IMR-90 (cell line): ENCODE measurements at regions not wholly inside any gene's neighbourhood (a gene's known extent, or its start where the extent isn't known, plus 50 kb on each side); places are given as distances from the start of the nearest gene placed in this dataset.

ENCODE experiments used
- ATAC-seq: fragments of 200-7000 bp; cut with Tn5 transposase; 2 replicates; pipeline ENCODE4 v1.9.1; 2020; ENCODE audit warnings: low read depth, mild to moderate bottlenecking, moderate library complexity
- BruUV-seq: library from RNA; stranded (reverse); fragments of 400-500 nt; replicated peaks from 2 replicates; lab custom pipeline; 2021; lab: Mats Ljungman, UMichigan
- CTCF ChIA-PET: fragments of 300-600 bp; formaldehyde crosslinking; extraction: SDS; loops from one replicate; lab custom pipeline; 2021; ENCODE audit warnings: antibody characterized with exemption; lab: Yijun Ruan, JAX
- POLR2A ChIA-PET: fragments of 300-600 bp; sonication (Branson Sonifier 250); formaldehyde crosslinking; loops from one replicate; lab custom pipeline; 2022; ENCODE audit warnings: antibody characterized with exemption; ENCODE audit not compliant: unreplicated experiment; lab: Charles Lee
- DNase-seq: peaks from one replicate; pipeline ENCODE4 v3.0.0; 2013
- H2AFZ ChIP-seq: replicated peaks from 2 replicates; pipeline ENCODE3; 2013; ENCODE audit warnings: low read length, mild to moderate bottlenecking; ENCODE audit not compliant: poor library complexity
- H2AK5ac ChIP-seq: 2 replicates; pipeline ENCODE4 v1.6.1; 2013; ENCODE audit warnings: low read depth, low read length, inconsistent platforms
- H2AK9ac ChIP-seq: replicated peaks from 2 replicates; pipeline ENCODE3; 2013; ENCODE audit warnings: mild to moderate bottlenecking, low read depth, low read length, moderate library complexity; ENCODE audit not compliant: poor library complexity
- H2BK120ac ChIP-seq: 2 replicates; pipeline ENCODE4 v1.6.1; 2013; ENCODE audit warnings: low read depth, low read length, inconsistent platforms
- H2BK15ac ChIP-seq: 3 replicates; pipeline ENCODE4 v1.6.1; 2013; ENCODE audit warnings: low read depth, low read length, inconsistent platforms
- H2BK20ac ChIP-seq: 2 replicates; pipeline ENCODE4 v1.6.1; 2013; ENCODE audit warnings: low read depth, mild to moderate bottlenecking, inconsistent platforms, low read length, moderate library complexity
- H2BK5ac ChIP-seq: 2 replicates; pipeline ENCODE4 v1.6.1; 2013; ENCODE audit warnings: mild to moderate bottlenecking, low read depth, low read length, inconsistent platforms; ENCODE audit not compliant: poor library complexity, severe bottlenecking
- H3K14ac ChIP-seq: replicated peaks from 2 replicates; pipeline ENCODE4 v1.6.1; 2013; ENCODE audit warnings: low read depth, low read length, inconsistent platforms
- H3K18ac ChIP-seq: 2 replicates; pipeline ENCODE4 v1.6.1; 2013; ENCODE audit warnings: low read depth, low read length, control low read depth
- H3K23ac ChIP-seq: 2 replicates; pipeline ENCODE4 v1.6.1; 2013; ENCODE audit warnings: low read depth, low read length, inconsistent platforms
- H3K27ac ChIP-seq: 2 replicates; pipeline ENCODE4 v1.5.1; 2013; ENCODE audit warnings: mild to moderate bottlenecking, control low read depth, low read length; ENCODE audit not compliant: insufficient read depth
- H3K27me3 ChIP-seq: 2 replicates; pipeline ENCODE4 v1.6.1; 2013; ENCODE audit warnings: low read length; ENCODE audit not compliant: control insufficient read depth, insufficient read depth
- H3K36me3 ChIP-seq: 2 replicates; pipeline ENCODE4 v1.6.1; 2013; ENCODE audit warnings: low read length, mixed read lengths; ENCODE audit not compliant: control insufficient read depth, insufficient read depth
- H3K4ac ChIP-seq: 2 replicates; pipeline ENCODE4 v1.6.1; 2013; ENCODE audit warnings: low read depth, low read length, inconsistent platforms
- H3K4me1 ChIP-seq: 2 replicates; pipeline ENCODE4 v1.6.1; 2013; ENCODE audit warnings: low read length, mixed read lengths; ENCODE audit not compliant: control insufficient read depth, insufficient read depth
- H3K4me2 ChIP-seq: 2 replicates; pipeline ENCODE4 v1.6.1; 2013; ENCODE audit warnings: low read depth, mild to moderate bottlenecking, control low read depth, low read length, moderate library complexity
- H3K4me3 ChIP-seq: 2 replicates; pipeline ENCODE4 v1.5.1; 2013; ENCODE audit warnings: low read depth, mild to moderate bottlenecking, control low read depth, low read length, moderate library complexity; ENCODE audit not compliant: insufficient read depth
- H3K56ac ChIP-seq: 2 replicates; pipeline ENCODE4 v1.6.1; 2013; ENCODE audit warnings: low read length, inconsistent platforms; ENCODE audit not compliant: insufficient read depth; ENCODE audit errors: extremely low read depth
- H3K79me1 ChIP-seq, 2 experiments: 2 replicates each; pipeline ENCODE4 v1.6.1; 2013; ENCODE audit warnings: low read length in 2 of 2, inconsistent platforms in 1 of 2, low read depth in 1 of 2
- H3K9ac ChIP-seq: 2 replicates; pipeline ENCODE4 v1.6.1; 2013; ENCODE audit warnings: low read depth, low read length, control low read depth
- H3K9me1 ChIP-seq: 2 replicates; pipeline ENCODE4 v1.6.1; 2013; ENCODE audit warnings: low read length, inconsistent platforms; ENCODE audit not compliant: insufficient read depth
- H3K9me3 ChIP-seq: 2 replicates; pipeline ENCODE4 v1.6.1; 2013; ENCODE audit warnings: low read length; ENCODE audit not compliant: control insufficient read depth, insufficient read depth
- H4K20me1 ChIP-seq: 2 replicates; pipeline ENCODE4 v1.6.1; 2013; ENCODE audit warnings: low read length, inconsistent platforms; ENCODE audit not compliant: insufficient read depth
- H4K5ac ChIP-seq: 2 replicates; pipeline ENCODE4 v1.6.1; 2013; ENCODE audit warnings: mild to moderate bottlenecking, low read depth, low read length, control low read depth
- H4K8ac ChIP-seq, 2 experiments: 2 replicates each; pipeline ENCODE4 v1.6.1; 2013; ENCODE audit warnings: low read depth in 2 of 2, low read length in 2 of 2, control low read depth in 1 of 2, inconsistent platforms in 1 of 2
- H4K91ac ChIP-seq: 2 replicates; pipeline ENCODE4 v1.6.1; 2013; ENCODE audit warnings: low read depth, low read length, inconsistent platforms; ENCODE audit not compliant: insufficient read depth
- CHD1 ChIP-seq: IDR thresholded peaks from 2 replicates; pipeline ENCODE4 v1.6.1; 2012; ENCODE audit warnings: low read depth, low read length, improper control_type of control experiment
- WGBS, 2 experiments: methylation state at CpG; one replicate each; pipeline versions ENCODE4 v1.1.5 to v1.1.7; 2013; ENCODE audit warnings: missing lambda C conversion rate in 2 of 2; ENCODE audit not compliant: insufficient read length in 1 of 2; ENCODE audit errors: extremely low coverage in 2 of 2; 5-methylcytosine and 5-hydroxymethylcytosine counted together
- dilution Hi-C: fragments of 300-500 bp; cut with HindIII; formaldehyde crosslinking; loops from one replicate; pipeline ENCODE4 v1.14.3; 2018; ENCODE audit warnings: low sequenced_read_pairs; ENCODE audit not compliant: unreplicated experiment
- in situ Hi-C: fragments of 300-500 bp; cut with MboI; formaldehyde crosslinking; loops from 3 replicates; pipeline ENCODE4 v1.14.3; 2019; ENCODE audit warnings: low sequenced_read_pairs, inconsistent platforms, mixed read lengths
- intact Hi-C: fragments of 100-400 bp; cut with micrococcal nuclease; formaldehyde crosslinking; loops from 2 replicates; pipeline ENCODE4 v1.10.0; 2022
- TF ChIP-seq, protein P1 (sequence below): fragments of 150-350 bp; IDR thresholded peaks from 2 replicates; pipeline ENCODE4 v1.6.1; 2016; ENCODE audit warnings: low read depth, mild to moderate bottlenecking, low read length, moderate library complexity, borderline replicate concordance

DNA sequence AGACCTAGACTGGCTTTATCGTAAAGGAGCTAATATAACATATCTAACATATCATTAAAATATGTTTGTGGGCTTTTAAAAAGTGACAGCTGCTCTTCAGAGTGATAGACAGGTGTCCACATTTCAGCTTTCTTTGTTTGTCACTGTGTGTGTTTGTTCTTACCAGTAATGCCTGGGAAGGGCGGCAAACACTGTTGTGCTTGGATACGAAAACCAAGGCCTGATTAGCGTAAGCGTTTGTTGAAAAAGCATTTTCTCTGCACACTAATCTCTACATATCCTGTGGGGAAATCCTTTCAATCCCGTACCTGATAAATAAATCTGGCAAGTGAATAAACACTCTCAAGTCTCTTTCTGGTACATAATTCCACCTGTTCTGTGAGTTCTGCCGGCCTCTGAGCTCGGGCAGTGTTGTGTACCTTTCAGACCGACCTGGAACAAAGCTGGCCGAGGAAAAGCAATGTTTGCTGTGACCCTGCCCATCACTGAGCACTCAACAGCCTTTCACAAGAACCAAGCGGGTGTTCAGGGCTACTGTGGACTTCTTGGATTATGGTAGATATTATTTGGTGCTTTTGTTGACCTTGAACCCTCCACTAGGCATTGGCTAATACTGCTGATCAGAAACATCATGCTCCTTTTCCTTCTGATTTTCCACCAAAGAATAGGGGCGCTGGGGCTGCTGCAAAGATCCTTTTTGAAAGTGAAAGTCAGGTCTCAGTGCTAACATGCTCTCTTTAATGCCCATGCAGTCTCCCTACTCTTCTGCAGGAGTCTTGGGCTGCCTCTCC lies 100.4 kb downstream of the CD83 start:
- dilution Hi-C loops = no loop called here
- in situ Hi-C loops = loop anchor here (10.0 to 25.0 kb wide), 5 partner anchors 487 to 1394 kb away; partner anchors contain the start of gene JARID2
- no TSS peak for BruUV-seq

More for the DNA sequence above, 100.4 kb downstream of the CD83 start:
- no peaks in the 10 kb centered on the region for H4K20me1 ChIP-seq
- no peak overlapping the region for H3K23ac ChIP-seq
- H2AFZ ChIP-seq = no peak overlapping the region
- no peak overlapping the region for H3K14ac ChIP-seq
- no peaks in the 10 kb centered on the region for H3K36me3 ChIP-seq
- no peak overlapping the region for H3K4ac ChIP-seq
- H3K18ac ChIP-seq = no peak overlapping the region
- H4K5ac ChIP-seq = no peak overlapping the region
- H3K9me3 ChIP-seq = no peaks in the 10 kb centered on the region
- H2BK15ac ChIP-seq = no peak overlapping the region; the same call in 2 of the 3 replicates
- no peak overlapping the region for H3K27ac ChIP-seq
- POLR2A ChIA-PET = interaction anchor here (0.5 kb wide), 1 partner anchor 384 kb away, joined by 3 read pairs; no protein-coding TSS in a partner anchor
- no peak overlapping the region for H3K4me3 ChIP-seq
- no peak overlapping the region for H2AK9ac ChIP-seq
- H3K4me1 ChIP-seq = peaks cover 4% of the 10 kb centered on the region; the same call in 1 of the 2 replicates
- H2AK5ac ChIP-seq = no peak overlapping the region; the same call in 1 of the 2 replicates
- no peak overlapping the region for H3K56ac ChIP-seq
- WGBS, 2 experiments = no CpG with 5 or more reads among the region's 12 CpGs
- intact Hi-C loops = loop anchor here (10.0 kb wide), 3 partner anchors 367 to 577 kb away; no protein-coding TSS in a partner anchor
- H2BK120ac ChIP-seq = peak overlapping the region; percentile 24; the same call in 1 of the 2 replicates
- no peaks in the 10 kb centered on the region for H3K79me1 ChIP-seq
- H3K9ac ChIP-seq = no peak overlapping the region
- ATAC-seq = no peak; the same call in 1 of the 2 replicates
- H4K8ac ChIP-seq = 0 out of 4 replicates have a peak overlapping the region, but pooled peaks of 1 of the 2 experiments have one; percentile 5
- TF ChIP-seq, protein P1, sequence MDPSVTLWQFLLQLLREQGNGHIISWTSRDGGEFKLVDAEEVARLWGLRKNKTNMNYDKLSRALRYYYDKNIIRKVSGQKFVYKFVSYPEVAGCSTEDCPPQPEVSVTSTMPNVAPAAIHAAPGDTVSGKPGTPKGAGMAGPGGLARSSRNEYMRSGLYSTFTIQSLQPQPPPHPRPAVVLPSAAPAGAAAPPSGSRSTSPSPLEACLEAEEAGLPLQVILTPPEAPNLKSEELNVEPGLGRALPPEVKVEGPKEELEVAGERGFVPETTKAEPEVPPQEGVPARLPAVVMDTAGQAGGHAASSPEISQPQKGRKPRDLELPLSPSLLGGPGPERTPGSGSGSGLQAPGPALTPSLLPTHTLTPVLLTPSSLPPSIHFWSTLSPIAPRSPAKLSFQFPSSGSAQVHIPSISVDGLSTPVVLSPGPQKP = no peak
- TF ChIP-seq CHD1 = no peak
- H3K4me2 ChIP-seq = peak overlapping the region; percentile 50
- no peaks in the 10 kb centered on the region; the same call in 1 of the 2 replicates for H3K9me1 ChIP-seq
- no peak overlapping the region; the same call in 1 of the 2 replicates for H2BK20ac ChIP-seq
- H4K91ac ChIP-seq = no peak overlapping the region
- no peak overlapping the region for H2BK5ac ChIP-seq
- DNase-seq = peak; percentile 11
- no peaks in the 10 kb centered on the region for H3K27me3 ChIP-seq
- CTCF ChIA-PET = no interaction called here
